Thyroid gland (tissue), 4 donors: ENCODE measurements at regions not wholly inside any gene's neighbourhood (a gene's known extent, or its start where the extent isn't known, plus 50 kb on each side); places are given as distances from the start of the nearest gene placed in this dataset.

Experiments
- POLR2A ChIP-seq, 2 donors: fragments of 450-650 bp; IDR thresholded peaks; one replicate each; pipeline ENCODE4 v1.6.1; 2017; ENCODE audit warnings: antibody characterized with exemption in 2 of 2, mild to moderate bottlenecking in 2 of 2, moderate library complexity in 1 of 2
- TF ChIP-seq, protein P1 (sequence below), 6 experiments: fragments of 200-600 bp in 3 of 6; fragments of 450-650 bp in 3 of 6; sonication (generic) in 3 of 6; IDR thresholded peaks; one replicate each; pipeline ENCODE4 v1.5.1; 2016 to 2019; ENCODE audit warnings: antibody characterized with exemption in 6 of 6, mild to moderate bottlenecking in 2 of 6, inconsistent platforms in 1 of 6, moderate library complexity in 1 of 6

GRCh38 chr5:25858019-25858418 is 1180.4 kb downstream of the CDH9 start:
- TF ChIP-seq POLR2A (IDR thresholded peaks at IDR 0.05): no peak
- TF ChIP-seq, protein P1, sequence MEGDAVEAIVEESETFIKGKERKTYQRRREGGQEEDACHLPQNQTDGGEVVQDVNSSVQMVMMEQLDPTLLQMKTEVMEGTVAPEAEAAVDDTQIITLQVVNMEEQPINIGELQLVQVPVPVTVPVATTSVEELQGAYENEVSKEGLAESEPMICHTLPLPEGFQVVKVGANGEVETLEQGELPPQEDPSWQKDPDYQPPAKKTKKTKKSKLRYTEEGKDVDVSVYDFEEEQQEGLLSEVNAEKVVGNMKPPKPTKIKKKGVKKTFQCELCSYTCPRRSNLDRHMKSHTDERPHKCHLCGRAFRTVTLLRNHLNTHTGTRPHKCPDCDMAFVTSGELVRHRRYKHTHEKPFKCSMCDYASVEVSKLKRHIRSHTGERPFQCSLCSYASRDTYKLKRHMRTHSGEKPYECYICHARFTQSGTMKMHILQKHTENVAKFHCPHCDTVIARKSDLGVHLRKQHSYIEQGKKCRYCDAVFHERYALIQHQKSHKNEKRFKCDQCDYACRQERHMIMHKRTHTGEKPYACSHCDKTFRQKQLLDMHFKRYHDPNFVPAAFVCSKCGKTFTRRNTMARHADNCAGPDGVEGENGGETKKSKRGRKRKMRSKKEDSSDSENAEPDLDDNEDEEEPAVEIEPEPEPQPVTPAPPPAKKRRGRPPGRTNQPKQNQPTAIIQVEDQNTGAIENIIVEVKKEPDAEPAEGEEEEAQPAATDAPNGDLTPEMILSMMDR (IDR thresholded peaks at IDR 0.05): no peak
